ENCODE measurements at regions not wholly inside any gene's neighbourhood (a gene's known extent, or its start where the extent isn't known, plus 50 kb on each side); places are given as distances from the start of the nearest gene placed in this dataset.

DNA sequence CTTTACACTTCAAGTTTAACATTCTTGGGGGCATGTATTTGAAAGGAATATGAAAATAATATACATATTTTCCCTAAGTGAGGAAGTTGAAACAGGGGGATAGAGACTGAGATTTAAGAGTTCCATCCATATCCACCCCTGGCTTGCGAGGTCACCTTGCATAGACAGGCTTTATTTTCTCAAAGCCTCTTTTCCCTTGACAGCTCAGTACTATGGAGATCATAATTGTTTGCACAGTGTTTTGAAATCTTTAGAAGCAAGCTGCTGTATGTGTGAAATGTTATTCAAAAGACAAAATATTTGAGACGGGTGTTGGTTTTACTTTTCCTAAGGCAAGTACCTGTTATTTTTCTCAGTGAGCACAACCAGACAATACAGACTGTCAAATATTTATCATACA is 163.1 kb downstream of the LRRC70 start:
- no peaks in the 10 kb centered on the region for H3K36me3 ChIP-seq (ENCODE audit: control insufficient read depth, insufficient read depth, low read length)
- no peaks in the 10 kb centered on the region for H3K79me2 ChIP-seq
- no peaks in the 10 kb centered on the region for H3K27me3 ChIP-seq (ENCODE audit: control insufficient read depth, insufficient read depth, low read length)
- H2AFZ ChIP-seq, result no peak overlapping the region
- H3K9ac ChIP-seq, result no peak overlapping the region
- H3K4me3 ChIP-seq (ENCODE audit: low read depth, low read length), result no peak overlapping the region
- TF ChIP-seq CTCF (IDR thresholded peaks at IDR 0.05), result no peak
- H3K4me2 ChIP-seq (ENCODE audit: low read length), result no peak overlapping the region
- no peak overlapping the region for H3K27ac ChIP-seq
- no peaks in the 10 kb centered on the region for H3K9me3 ChIP-seq (ENCODE audit: control insufficient read depth, low read length)
- no peaks in the 10 kb centered on the region for H3K4me1 ChIP-seq

DNA sequence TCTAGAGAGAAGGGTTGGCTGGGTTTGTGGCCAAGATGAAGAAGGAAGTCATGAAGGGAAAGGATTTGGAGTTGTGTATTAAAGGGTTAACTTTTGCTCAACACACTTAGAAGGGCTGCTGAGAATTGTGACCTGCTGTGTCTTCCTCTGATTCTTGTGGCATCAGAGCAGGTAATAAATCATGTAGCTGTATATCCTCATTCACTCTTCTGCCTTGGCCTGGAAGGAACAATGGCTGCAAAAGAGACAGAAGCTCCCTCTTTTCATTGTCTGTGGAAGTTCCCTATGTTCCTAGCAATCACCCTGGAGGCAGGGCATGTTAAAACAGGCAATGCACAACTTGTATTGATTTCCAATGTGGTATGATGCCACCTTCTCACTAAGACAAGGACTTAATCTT is 159.1 kb downstream of the LRRC70 start:
- H2AFZ ChIP-seq, result no peak overlapping the region
- H3K9ac ChIP-seq, result no peak overlapping the region
- H3K27ac ChIP-seq, result no peak overlapping the region
- H3K36me3 ChIP-seq (ENCODE audit: control insufficient read depth, insufficient read depth, low read length), result no peaks in the 10 kb centered on the region
- TF ChIP-seq CTCF (IDR thresholded peaks at IDR 0.05), result no peak
- H3K79me2 ChIP-seq, result no peaks in the 10 kb centered on the region
- no peak overlapping the region for H3K4me2 ChIP-seq (ENCODE audit: low read length)
- H3K9me3 ChIP-seq (ENCODE audit: control insufficient read depth, low read length), result no peaks in the 10 kb centered on the region
- no peaks in the 10 kb centered on the region for H3K27me3 ChIP-seq (ENCODE audit: control insufficient read depth, insufficient read depth, low read length)
- no peak overlapping the region for H3K4me3 ChIP-seq (ENCODE audit: low read depth, low read length)
- no peaks in the 10 kb centered on the region for H3K4me1 ChIP-seq

DNA sequence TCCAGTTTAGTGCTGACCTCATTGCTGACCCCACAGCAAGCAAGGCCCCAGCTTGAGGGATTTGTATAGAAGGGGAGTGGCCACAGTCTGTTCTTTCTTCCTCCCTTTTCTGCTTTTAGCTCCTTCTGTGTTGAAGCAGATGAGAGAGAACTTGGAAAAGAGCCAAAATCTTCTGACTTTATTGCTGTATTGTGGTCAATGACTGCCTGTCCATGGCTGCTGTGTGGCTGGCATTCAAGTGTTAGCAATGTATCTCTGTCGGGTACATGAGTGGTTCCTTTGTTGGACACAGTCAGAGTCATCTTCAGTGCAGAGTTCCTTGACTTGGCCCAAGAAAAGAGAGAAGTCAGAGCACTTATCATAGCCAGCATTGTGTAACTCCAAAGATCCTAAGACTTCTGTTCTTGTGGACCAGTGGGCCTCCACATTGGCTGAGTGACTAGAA is 154.1 kb downstream of the LRRC70 start:
- Histone ChIP-seq H3K4me3 (ENCODE audit: low read depth, low read length) (no peak overlapping the region), H3K9ac (no peak overlapping the region), H3K27me3 (ENCODE audit: control insufficient read depth, insufficient read depth, low read length) (no peaks in the 10 kb centered on the region), H3K4me2 (ENCODE audit: low read length) (no peak overlapping the region), H3K9me3 (ENCODE audit: control insufficient read depth, low read length) (no peaks in the 10 kb centered on the region), H3K27ac (no peak overlapping the region), H2AFZ (no peak overlapping the region), H3K4me1 (no peaks in the 10 kb centered on the region), H3K79me2 (no peaks in the 10 kb centered on the region), H3K36me3 (ENCODE audit: control insufficient read depth, insufficient read depth, low read length) (no peaks in the 10 kb centered on the region)
- TF ChIP-seq CTCF (IDR thresholded peaks at IDR 0.05), result no peak

- H3K27ac ChIP-seq, result no peak overlapping the region
- H3K36me3 ChIP-seq (ENCODE audit: control insufficient read depth, insufficient read depth, low read length), result no peaks in the 10 kb centered on the region
- H3K79me2 ChIP-seq, result no peaks in the 10 kb centered on the region
- TF ChIP-seq CTCF (IDR thresholded peaks at IDR 0.05), result no peak
- no peaks in the 10 kb centered on the region for H3K27me3 ChIP-seq (ENCODE audit: control insufficient read depth, insufficient read depth, low read length)
- no peak overlapping the region for H3K9ac ChIP-seq
- H3K4me2 ChIP-seq (ENCODE audit: low read length), result no peak overlapping the region
- no peaks in the 10 kb centered on the region for H3K9me3 ChIP-seq (ENCODE audit: control insufficient read depth, low read length)
- no peaks in the 10 kb centered on the region for H3K4me1 ChIP-seq
- H3K4me3 ChIP-seq (ENCODE audit: low read depth, low read length), result no peak overlapping the region
- H2AFZ ChIP-seq, result no peak overlapping the region
Measured at GRCh38 chr5:62731022-62731421, 152.4 kb downstream of the LRRC70 start.

DNA sequence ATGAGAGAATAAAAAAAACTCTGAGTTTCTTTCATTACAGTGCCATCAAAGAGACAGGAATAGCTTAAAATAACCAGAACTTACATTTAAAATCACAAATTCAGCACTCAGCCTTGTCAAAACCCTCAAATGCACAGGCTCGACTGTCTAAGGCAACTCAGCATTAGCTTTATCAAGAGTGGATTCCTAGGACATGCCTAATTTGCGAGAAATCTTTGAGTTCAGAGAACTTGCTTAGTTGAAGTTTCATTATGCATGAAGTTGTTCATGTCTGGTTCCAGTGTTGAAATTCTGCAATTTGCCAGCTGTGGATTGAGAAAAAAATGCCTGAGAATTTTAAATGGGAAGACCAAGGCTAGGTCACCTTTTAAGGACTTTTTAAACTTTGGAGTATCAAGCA is 151.1 kb downstream of the LRRC70 start:
- Histone ChIP-seq H3K4me1 (no peaks in the 10 kb centered on the region), H3K9me3 (ENCODE audit: control insufficient read depth, low read length) (no peaks in the 10 kb centered on the region), H3K4me2 (ENCODE audit: low read length) (no peak overlapping the region), H3K4me3 (ENCODE audit: low read depth, low read length) (no peak overlapping the region), H3K27ac (no peak overlapping the region), H3K9ac (no peak overlapping the region), H3K79me2 (no peaks in the 10 kb centered on the region), H2AFZ (no peak overlapping the region), H3K27me3 (ENCODE audit: control insufficient read depth, insufficient read depth, low read length) (no peaks in the 10 kb centered on the region), H3K36me3 (ENCODE audit: control insufficient read depth, insufficient read depth, low read length) (no peaks in the 10 kb centered on the region)
- TF ChIP-seq CTCF (IDR thresholded peaks at IDR 0.05), result no peak

Data from parathyroid adenoma (tissue), 2 donors.